ENCODE measurements at regions not wholly inside any gene's neighbourhood (a gene's known extent, or its start where the extent isn't known, plus 50 kb on each side); places are given as distances from the start of the nearest gene placed in this dataset.

DNA sequence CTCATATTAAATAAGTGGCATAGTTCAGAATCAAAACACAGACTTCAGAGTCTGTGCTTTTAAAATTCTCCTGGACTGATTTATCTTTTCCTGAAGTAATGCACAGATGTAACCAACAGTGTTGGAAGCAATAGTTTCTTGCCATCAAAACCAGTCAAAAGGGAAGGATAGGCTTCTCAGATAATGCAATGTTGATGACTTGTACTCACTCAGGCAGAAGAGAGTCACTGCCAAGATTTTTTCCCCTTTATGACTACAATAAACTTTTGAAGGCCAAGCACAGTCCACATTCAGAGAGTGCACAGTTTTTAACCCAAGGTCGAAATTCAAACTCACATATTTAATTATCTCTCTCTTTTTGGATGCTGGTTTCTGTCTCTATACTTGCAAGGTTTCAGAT lies 305.0 kb upstream of the SGO1 start (continued):
- TF ChIP-seq PRDM15 (CRISPR knock-in tag; IDR thresholded peaks at IDR 0.05) (no peak), OVOL2 (CRISPR knock-in tag; IDR thresholded peaks at IDR 0.05; ENCODE audit: borderline replicate concordance) (no peak), TP53 (CRISPR knock-in tag; IDR thresholded peaks at IDR 0.05) (no peak), TEAD1 (CRISPR knock-in tag; IDR thresholded peaks at IDR 0.05) (no peak), SMAD4 (CRISPR knock-in tag; IDR thresholded peaks at IDR 0.05) (no peak), FOXJ3 (CRISPR knock-in tag; IDR thresholded peaks at IDR 0.05; ENCODE audit: borderline replicate concordance) (no peak)
- TF ChIP-seq, protein P1, sequence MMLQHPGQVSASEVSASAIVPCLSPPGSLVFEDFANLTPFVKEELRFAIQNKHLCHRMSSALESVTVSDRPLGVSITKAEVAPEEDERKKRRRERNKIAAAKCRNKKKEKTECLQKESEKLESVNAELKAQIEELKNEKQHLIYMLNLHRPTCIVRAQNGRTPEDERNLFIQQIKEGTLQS (CRISPR knock-in tag; conservative IDR thresholded peaks at IDR 0.05): no peak

DNA sequence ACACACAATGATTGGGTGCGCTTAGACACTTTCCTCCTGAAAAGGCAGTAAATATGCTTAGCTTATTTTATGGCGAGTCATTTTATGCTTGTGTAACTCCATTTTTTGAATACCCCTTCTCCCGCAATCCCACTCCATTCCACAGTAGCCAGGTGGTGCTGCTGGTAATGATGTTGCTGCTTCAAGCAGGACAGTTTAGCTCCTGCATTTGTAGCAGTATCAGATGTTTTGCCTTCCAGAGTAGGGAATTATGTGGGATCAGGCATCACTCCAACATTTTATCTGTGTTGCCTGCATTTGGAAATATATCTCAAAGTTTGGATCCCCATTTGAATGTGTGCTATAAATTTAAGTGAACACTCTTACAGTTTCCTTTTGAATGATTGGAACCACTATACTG lies 302.1 kb upstream of the SGO1 start:
- Mint-ChIP-seq H3K9me3 (peaks cover 40% of the 10 kb centered on the region), H3K4me1 (peaks cover 13% of the 10 kb centered on the region), H3K36me3 (peaks cover 19% of the 10 kb centered on the region), H3K27ac (no peak overlapping the region), H3K27me3 (ENCODE audit: low read depth) (no peaks in the 10 kb centered on the region), H3K4me3 (no peak overlapping the region)
- TF ChIP-seq ZNF396 (CRISPR knock-in tag; IDR thresholded peaks at IDR 0.05; ENCODE audit: borderline replicate concordance) (no peak), ATF1 (CRISPR knock-in tag; IDR thresholded peaks at IDR 0.05) (no peak), SMAD4 (CRISPR knock-in tag; IDR thresholded peaks at IDR 0.05) (no peak), E2F1 (CRISPR knock-in tag; IDR thresholded peaks at IDR 0.05) (no peak), ZNF317 (CRISPR knock-in tag; IDR thresholded peaks at IDR 0.05; ENCODE audit: borderline replicate concordance, low read depth) (no peak), ZNF671 (CRISPR knock-in tag; IDR thresholded peaks at IDR 0.05) (no peak)
- TF ChIP-seq, protein P2, sequence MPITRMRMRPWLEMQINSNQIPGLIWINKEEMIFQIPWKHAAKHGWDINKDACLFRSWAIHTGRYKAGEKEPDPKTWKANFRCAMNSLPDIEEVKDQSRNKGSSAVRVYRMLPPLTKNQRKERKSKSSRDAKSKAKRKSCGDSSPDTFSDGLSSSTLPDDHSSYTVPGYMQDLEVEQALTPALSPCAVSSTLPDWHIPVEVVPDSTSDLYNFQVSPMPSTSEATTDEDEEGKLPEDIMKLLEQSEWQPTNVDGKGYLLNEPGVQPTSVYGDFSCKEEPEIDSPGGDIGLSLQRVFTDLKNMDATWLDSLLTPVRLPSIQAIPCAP (CRISPR knock-in tag; IDR thresholded peaks at IDR 0.05): no peak
- TF ChIP-seq, protein P3, sequence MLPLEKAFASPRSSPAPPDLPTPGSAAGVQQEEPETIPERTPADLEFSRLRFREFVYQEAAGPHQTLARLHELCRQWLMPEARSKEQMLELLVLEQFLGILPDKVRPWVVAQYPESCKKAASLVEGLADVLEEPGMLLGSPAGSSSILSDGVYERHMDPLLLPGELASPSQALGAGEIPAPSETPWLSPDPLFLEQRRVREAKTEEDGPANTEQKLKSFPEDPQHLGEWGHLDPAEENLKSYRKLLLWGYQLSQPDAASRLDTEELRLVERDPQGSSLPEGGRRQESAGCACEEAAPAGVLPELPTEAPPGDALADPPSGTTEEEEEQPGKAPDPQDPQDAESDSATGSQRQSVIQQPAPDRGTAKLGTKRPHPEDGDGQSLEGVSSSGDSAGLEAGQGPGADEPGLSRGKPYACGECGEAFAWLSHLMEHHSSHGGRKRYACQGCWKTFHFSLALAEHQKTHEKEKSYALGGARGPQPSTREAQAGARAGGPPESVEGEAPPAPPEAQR (CRISPR knock-in tag; IDR thresholded peaks at IDR 0.05): no peak
- no peak for DNase-seq (ENCODE audit: low spot score)
- POLR2A ChIA-PET: no interaction called here
- CTCF ChIA-PET: no interaction called here
- peak; percentile 60; the same call in 1 of the 2 replicates for ATAC-seq

DNA sequence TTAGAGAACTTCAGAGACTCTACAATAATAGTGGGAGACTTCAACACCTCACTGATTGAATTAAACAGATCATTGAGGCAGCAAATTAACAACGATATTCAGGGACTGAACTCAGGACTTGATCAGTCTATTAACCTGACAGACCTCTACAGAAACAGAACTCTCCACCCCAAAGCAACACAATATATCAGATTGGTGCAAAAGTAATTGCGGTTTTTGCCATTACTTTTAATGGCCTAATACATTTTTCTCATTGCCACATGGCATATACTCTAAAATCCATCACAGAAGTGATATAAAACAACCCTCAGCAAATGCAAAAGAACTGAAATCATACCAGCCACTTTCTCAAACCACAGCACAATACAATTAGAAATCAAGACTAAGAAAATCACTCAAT lies 298.1 kb upstream of the SGO1 start:
- Mint-ChIP-seq H3K36me3 (peaks cover 30% of the 10 kb centered on the region), H3K9me3 (peaks cover 53% of the 10 kb centered on the region), H3K4me3 (no peak overlapping the region), H3K27ac (no peak overlapping the region), H3K4me1 (peaks cover 21% of the 10 kb centered on the region), H3K27me3 (ENCODE audit: low read depth) (no peaks in the 10 kb centered on the region)
- DNase-seq (ENCODE audit: low spot score) (no peak), ATAC-seq (no peak)
- ChIA-PET POLR2A (no interaction called here), CTCF (no interaction called here)
- TF ChIP-seq IRF2 (CRISPR knock-in tag; IDR thresholded peaks at IDR 0.05; ENCODE audit: borderline replicate concordance, low read depth): no peak
- TF ChIP-seq ZNF263 (CRISPR knock-in tag; IDR thresholded peaks at IDR 0.05; ENCODE audit: low read depth): no peak
- no peak for TF ChIP-seq ATF2 (CRISPR knock-in tag; IDR thresholded peaks at IDR 0.05; ENCODE audit: borderline replicate concordance, low read depth)
- TF ChIP-seq JUN (CRISPR knock-in tag; IDR thresholded peaks at IDR 0.05): no peak
- TF ChIP-seq PREB (CRISPR knock-in tag; IDR thresholded peaks at IDR 0.05; ENCODE audit: borderline replicate concordance): no peak
